ENCODE measurements at regions not wholly inside any gene's neighbourhood (a gene's known extent, or its start where the extent isn't known, plus 50 kb on each side); places are given as distances from the start of the nearest gene placed in this dataset.
"Not testable (repeated sequence)": the region's sequence is repeated elsewhere in the genome, so short reads cannot be mapped to it uniquely, and the experiment has no call there.

DNA sequence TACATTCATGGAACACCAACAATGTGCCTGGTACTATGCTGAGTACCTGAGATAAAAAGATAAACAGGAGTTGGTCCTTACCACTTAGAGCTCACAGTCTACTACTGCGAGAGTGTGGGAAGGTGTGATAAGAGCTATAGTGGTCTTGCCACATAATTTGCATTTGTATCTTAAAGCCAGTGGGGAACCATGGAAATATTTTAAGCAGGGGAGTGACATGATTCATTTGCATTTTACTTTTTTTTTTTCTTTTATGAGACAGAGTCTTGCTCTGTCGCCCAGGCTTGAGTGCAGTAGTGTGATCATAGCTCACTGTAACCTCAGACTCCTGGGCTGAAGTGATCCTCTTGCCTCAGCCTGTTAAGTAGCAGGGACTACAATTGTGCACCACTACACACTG, 53.6 kb downstream of the SRGAP2 start:
- not testable (repeated sequence) for H3K27ac ChIP-seq

DNA sequence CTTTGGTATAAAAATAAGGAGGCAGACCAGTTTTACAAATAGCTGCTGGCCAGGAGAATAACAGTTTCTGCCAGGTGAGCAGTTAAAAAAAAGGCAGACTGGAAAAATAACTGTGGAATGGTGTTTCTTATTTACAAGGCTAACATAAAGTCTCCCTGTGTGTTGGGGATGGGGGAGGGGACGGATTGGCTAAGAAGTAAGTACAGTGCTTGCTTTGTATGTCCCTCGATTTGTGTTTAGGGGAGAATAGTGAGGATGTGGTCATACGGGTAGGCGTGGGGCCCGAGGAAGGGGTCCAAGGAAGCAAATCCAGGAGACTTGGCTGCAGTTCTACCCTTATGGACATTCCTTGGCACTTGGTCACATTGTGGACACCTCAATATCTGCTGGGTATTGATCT, 58.1 kb downstream of the SRGAP2 start:
- not testable (repeated sequence) for H3K27ac ChIP-seq

GRCh38 chr1:206262424-206262823, 59.1 kb downstream of the SRGAP2 start:
- H3K27ac ChIP-seq, result not testable (repeated sequence)

DNA sequence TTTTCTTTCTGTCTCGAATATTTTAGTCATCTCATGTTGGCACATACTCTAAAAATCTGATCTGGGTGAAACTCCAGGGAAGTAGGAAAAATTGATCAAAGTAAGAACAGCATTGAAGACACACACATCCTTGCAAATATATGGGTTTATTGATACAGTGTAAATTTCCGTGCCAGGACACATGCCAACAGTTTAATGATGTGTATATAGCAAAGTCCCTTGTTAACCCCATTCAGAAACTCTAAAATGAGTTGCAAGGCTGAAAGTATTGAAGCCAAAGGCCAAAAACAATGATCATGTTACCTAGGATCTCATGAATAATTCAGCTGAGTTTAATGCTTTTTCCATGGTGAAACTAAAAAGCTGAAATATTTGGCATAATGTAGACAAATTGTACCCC, 61.6 kb downstream of the SRGAP2 start:
- not testable (repeated sequence) for H3K27ac ChIP-seq

DNA sequence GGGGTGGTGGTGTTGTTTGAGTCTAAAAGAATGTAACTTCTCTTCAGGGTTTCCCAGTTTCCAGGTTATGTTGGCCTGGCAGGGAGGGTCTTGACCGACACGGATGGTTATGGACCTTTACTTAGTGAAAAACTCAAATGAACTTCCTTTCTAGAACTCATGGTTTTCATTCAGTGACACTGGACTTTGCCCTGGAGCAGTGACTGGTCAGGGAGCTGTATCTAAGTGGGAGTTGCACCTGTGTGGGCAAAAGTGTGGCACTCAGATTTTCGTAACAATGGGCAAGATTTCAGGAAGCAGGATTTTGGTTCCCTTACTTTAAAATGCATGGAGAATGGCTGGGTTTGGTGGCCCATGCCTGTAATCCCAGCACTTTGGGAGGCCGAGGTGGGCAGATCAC, 67.8 kb downstream of the SRGAP2 start:
- not testable (repeated sequence) for H3K27ac ChIP-seq

- H3K27ac ChIP-seq, result not testable (repeated sequence)
These were observed 69.8 kb downstream of the SRGAP2 start for GRCh38 chr1:206273104-206273503.

DNA sequence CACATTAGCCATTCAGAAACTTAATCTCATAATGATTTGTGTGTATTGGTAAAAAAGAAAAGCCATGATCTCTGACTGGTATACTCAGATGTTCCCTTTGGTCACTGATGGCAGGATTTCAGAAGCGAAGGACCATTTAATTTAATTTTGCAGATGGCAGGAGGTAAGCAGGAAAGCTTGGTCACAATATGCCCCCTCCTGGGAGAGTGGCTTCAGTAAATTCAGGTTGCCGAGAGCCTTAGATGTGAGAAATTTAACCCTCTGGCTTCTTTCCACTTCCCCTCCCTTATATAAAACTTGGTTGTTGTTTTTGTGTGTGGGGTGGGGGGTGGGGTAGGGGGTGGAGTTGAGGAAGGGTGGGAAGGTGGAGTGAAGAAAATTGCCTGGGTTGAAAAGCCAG, 72.8 kb downstream of the SRGAP2 start:
- H3K27ac ChIP-seq, result not testable (repeated sequence)

- not testable (repeated sequence) for H3K27ac ChIP-seq
These were observed 75.3 kb downstream of the SRGAP2 start for GRCh38 chr1:206278683-206279082.

GRCh38 chr1:206280683-206281082, 77.3 kb downstream of the SRGAP2 start:
- not testable (repeated sequence) for H3K27ac ChIP-seq

GRCh38 chr1:206281912-206282654, 78.7 kb downstream of the SRGAP2 start:
- H3K27ac ChIP-seq, result not testable (repeated sequence)

GRCh38 chr1:206285024-206285960, 82.0 kb downstream of the SRGAP2 start:
- H3K27ac ChIP-seq, result not testable (repeated sequence)

DNA sequence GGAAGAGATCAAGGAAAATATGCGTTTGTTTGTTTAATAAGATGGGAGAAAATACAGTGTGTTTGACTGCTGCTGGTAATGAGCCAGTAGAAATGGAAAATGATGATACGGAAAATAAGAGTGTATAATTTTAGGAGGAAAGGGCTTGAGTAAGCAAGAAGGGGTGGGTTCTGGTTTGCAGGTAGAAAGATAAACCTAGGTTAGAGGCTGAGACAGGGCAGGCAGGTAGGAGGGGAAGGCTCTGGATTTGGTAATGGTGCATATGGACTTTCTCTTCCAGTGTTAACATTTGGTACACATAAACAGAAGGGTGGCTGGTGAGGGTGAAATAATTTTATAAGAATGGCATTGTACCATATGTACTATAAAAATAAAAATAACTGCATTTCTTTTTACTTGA, 84.4 kb downstream of the SRGAP2 start:
- H3K27ac ChIP-seq, result not testable (repeated sequence)

- H3K27ac ChIP-seq, result not testable (repeated sequence)
These were observed 85.1 kb downstream of the SRGAP2 start for GRCh38 chr1:206288453-206288852.

DNA sequence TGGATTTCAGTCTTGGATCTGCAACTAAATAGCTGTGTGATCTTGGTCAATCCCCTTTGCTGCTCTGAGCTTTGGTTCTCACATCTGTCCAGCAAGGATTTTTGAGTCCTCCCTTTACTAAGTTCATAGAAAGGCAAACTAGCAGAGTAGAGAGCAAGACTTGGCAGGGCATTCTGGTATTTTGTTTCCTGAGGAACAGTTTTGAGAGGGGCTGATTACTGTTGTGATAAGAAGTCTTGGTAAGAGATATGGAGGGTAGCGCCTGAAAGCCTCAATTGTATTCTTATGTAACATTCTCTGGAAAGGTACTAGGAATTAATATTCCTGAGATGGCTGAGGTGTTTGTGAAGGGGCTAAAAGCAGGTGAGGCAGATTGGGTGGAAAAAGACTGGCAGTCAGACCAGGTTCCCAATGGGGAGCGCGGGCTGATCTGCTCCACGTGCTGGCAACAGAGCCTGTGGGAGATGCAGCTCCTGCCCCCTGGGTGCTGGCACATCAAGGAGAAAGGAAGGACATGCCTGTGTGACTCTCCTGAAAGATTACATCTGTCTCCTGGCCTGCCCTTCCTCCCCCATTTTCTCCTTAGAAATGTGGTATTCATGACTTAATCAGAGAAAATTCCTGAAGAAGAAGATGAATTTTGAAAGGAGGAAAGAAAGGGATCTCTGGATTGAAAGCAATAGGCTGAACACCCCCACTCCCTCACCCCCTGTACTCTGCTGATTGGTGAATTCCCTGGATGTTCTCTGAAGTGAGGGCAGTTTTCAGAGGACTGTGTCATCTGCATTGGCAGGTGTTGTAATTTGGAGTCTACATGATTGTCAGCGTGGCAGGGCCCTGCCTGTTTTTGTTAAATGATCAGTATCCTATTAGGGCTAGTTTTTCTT, 94.0 kb downstream of the SRGAP2 start:
- not testable (repeated sequence) for H3K27ac ChIP-seq

DNA sequence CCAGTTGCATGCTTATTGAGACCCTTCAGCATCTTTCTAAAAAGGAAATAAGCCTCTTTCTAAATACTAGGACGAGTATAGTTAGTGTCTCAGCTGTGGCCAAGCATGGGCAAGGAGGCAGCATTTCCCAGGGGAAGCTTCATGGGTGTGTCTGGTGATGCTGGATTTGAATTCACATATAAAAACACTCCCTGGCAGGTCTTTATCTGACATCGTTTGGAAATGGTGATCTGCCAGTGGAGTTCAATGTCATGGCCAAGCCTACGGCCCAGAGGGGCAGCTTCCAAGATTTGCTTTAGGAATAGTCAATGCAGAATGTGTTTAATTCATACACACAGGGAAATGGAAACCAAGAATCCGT, 94.7 kb downstream of the SRGAP2 start:
- not testable (repeated sequence) for H3K27ac ChIP-seq

DNA sequence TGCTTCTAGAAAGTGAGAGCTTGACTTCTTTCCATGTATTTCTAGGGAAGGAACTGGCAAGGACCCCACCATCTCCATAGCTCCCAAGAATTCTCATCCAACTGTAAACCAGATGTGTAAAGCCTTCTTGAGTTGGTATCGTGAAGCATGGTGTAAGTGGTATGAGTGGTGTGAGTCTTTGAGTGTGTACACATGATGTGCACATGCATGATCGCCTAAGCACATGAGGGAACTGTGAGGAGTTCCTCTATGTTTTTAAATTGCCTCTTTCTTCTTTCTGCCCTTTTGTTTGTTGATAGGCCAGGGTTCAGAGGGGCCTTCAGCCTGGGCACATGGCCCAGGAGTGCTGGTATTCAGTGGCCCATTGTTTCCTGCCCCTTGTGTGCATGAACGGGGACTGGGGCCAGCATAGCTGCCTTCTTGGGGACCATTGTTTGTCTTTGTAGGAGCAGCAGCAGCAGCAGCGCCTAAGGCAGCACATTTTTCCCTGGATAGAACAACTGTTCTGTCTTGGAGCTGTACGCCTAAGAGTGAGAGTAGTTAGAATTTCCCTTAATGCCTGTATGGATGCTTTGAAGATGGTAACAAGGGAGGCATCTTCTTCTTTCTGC, 95.9 kb downstream of the SRGAP2 start:
- not testable (repeated sequence) for H3K27ac ChIP-seq

GRCh38 chr1:206299942-206300341, 96.6 kb downstream of the SRGAP2 start:
- not testable (repeated sequence) for H3K27ac ChIP-seq

DNA sequence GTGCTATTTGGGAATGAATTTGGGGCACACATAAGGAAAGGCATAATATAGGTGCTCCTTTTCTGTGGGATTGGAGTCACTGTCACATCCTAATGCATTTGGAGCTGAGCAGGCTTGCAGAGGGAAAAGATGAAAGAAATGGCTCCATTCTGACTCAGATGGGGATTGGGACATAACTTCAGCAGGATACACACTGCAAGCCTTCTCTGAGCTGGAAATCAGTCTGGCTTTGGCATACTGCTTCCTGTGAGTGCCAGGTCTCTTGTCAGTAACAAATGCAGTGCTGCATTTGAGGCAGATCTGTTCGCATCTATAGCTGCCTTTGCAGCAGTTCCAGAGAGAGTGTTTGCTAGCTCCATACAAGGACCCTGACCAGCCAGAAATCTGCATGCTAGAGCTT, 98.7 kb downstream of the SRGAP2 start:
- not testable (repeated sequence) for H3K27ac ChIP-seq

GRCh38 chr1:206307442-206307841, 104.1 kb downstream of the SRGAP2 start:
- H3K27ac ChIP-seq, result not testable (repeated sequence)

GRCh38 chr1:206310948-206311347, 107.6 kb downstream of the SRGAP2 start:
- H3K27ac ChIP-seq, result not testable (repeated sequence)

DNA sequence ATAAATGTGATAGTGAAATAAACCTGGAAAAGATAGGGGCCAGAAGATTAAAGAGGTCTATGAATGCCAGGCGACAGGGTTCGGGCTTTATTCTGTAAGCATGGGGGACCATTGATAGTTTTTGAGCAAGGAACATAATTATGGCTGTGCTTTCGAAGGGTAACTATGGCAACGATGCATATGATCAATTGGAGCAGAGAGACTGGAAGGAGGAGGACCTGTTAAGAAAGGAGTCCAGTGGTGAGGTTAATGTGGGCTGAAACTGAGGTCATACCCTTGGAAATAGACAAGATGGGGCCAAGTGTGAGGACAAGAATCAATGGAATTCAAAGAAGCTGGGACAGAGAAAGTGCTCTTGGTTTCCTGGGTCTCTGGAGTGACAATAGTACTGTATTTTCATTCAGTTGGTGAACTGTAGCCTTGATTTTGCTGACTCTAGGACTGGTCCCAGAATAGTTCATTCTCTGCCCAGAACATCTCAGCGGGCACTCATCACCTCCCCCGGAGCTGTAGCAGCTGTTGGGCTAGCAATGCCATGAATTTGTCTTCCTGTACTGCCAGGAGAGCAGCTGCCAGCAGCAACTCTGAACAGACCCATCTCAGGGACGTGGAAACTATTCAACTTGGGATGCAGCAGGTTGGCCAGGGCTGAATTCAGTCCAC, 108.4 kb downstream of the SRGAP2 start:
- H3K27ac ChIP-seq, result not testable (repeated sequence)

Data from 22Rv1 (cell line).